ENCODE measurements at regions not wholly inside any gene's neighbourhood (a gene's known extent, or its start where the extent isn't known, plus 50 kb on each side); places are given as distances from the start of the nearest gene placed in this dataset.
A peak's percentile ranks its signal among the peaks of the same experiment; 100 is the strongest.

GRCh38 chr10:61031341-61031740 is 87.4 kb upstream of the RHOBTB1 start:
- H3K27ac ChIP-seq = no peak overlapping the region
- 92 to 93% methylated on average over 3 of the region's 3 CpGs for WGBS, 2 donors
- DNase-seq = no peak
- no peaks in the 10 kb centered on the region for H3K27me3 ChIP-seq
- no peak for TF ChIP-seq POLR2A (IDR thresholded peaks at IDR 0.05)
- TF ChIP-seq CTCF (IDR thresholded peaks at IDR 0.05) = no peak
- H3K9me3 ChIP-seq = no peaks in the 10 kb centered on the region
- no peaks in the 10 kb centered on the region for H3K36me3 ChIP-seq (ENCODE audit: low read depth, missing control alignments)
- no peak overlapping the region for H3K4me3 ChIP-seq
- intact Hi-C loops (cut with DNase I; ENCODE audit: low total_unique reads) = no loop called here
- no peaks in the 10 kb centered on the region for H3K4me1 ChIP-seq

DNA sequence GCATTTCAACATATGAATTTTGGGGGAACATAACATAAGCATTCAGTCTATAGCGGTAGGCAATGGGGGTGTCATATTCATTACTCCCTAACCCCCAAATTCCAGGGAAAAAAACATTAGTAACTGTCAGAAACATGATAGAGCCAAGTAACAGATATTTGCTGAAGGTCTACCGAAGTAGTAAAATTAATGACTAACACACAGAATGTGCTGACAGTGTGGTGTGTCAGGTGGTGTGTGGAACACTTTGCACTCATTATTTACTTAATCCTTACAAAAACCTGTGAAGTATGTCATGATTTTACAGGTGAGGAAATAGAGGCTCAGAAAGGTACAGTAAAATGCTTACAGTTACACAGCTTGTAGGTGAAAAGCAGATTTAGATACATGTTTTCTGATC is 85.4 kb upstream of the RHOBTB1 start:
- no peak for DNase-seq
- 86 to 95% methylated on average over 2 of the region's 2 CpGs for WGBS, 2 donors
- Histone ChIP-seq H3K27me3 (no peaks in the 10 kb centered on the region), H3K27ac (no peak overlapping the region), H3K36me3 (ENCODE audit: low read depth, missing control alignments) (no peaks in the 10 kb centered on the region), H3K4me3 (no peak overlapping the region), H3K4me1 (no peaks in the 10 kb centered on the region), H3K9me3 (no peaks in the 10 kb centered on the region)
- intact Hi-C loops (cut with DNase I; ENCODE audit: low total_unique reads) = no loop called here
- TF ChIP-seq CTCF (IDR thresholded peaks at IDR 0.05) = no peak
- no peak for TF ChIP-seq POLR2A (IDR thresholded peaks at IDR 0.05)

GRCh38 chr10:61028861-61029361 is 84.9 kb upstream of the RHOBTB1 start:
- Histone ChIP-seq H3K4me1 (no peaks in the 10 kb centered on the region), H3K36me3 (ENCODE audit: low read depth, missing control alignments) (no peaks in the 10 kb centered on the region), H3K4me3 (no peak overlapping the region), H3K27me3 (no peaks in the 10 kb centered on the region), H3K27ac (no peak overlapping the region), H3K9me3 (no peaks in the 10 kb centered on the region)
- intact Hi-C loops (cut with DNase I; ENCODE audit: low total_unique reads) = no loop called here
- no peak for TF ChIP-seq POLR2A (IDR thresholded peaks at IDR 0.05)
- TF ChIP-seq CTCF (IDR thresholded peaks at IDR 0.05) = no peak
- no peak for DNase-seq
- WGBS, 2 donors = 85 to 88% methylated on average over 5 of the region's 5 CpGs

DNA sequence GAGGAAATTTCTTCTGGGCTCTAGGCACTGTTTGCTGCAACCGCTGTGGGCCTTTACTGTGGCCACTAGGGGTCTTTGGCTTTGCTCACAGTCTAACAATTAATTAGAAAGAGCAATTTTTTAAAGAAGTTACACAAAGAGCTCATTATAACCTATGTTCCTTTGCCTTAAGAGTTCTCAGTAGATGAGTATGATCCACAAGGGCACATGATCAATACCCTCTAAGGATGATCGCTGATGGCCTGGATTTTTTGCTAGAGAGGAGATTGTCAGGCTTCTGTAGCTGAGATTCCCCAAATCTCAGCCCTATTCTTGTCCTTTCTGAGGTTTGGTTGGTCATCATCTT is 80.8 kb upstream of the RHOBTB1 start:
- 40 to 56% methylated on average over 2 of the region's 2 CpGs for WGBS, 2 donors
- no peak overlapping the region for H3K27ac ChIP-seq
- TF ChIP-seq CTCF (IDR thresholded peaks at IDR 0.05) (peak; percentile 20 to 54 (median 27)), POLR2A (IDR thresholded peaks at IDR 0.05) (no peak)
- no peak for DNase-seq
- no peaks in the 10 kb centered on the region for H3K36me3 ChIP-seq (ENCODE audit: low read depth, missing control alignments)
- H3K4me3 ChIP-seq = no peak overlapping the region
- H3K4me1 ChIP-seq = no peaks in the 10 kb centered on the region
- no peaks in the 10 kb centered on the region for H3K9me3 ChIP-seq
- H3K27me3 ChIP-seq = no peaks in the 10 kb centered on the region
- intact Hi-C loops (cut with DNase I; ENCODE audit: low total_unique reads) = no loop called here

GRCh38 chr10:61024151-61024855 is 80.3 kb upstream of the RHOBTB1 start:
- WGBS, 2 donors = 11 to 24% methylated on average over 1 of the region's 1 CpG
- Histone ChIP-seq H3K27me3 (no peaks in the 10 kb centered on the region), H3K36me3 (ENCODE audit: low read depth, missing control alignments) (no peaks in the 10 kb centered on the region), H3K27ac (no peak overlapping the region), H3K9me3 (no peaks in the 10 kb centered on the region), H3K4me1 (no peaks in the 10 kb centered on the region), H3K4me3 (no peak overlapping the region)
- DNase-seq = no peak
- intact Hi-C loops (cut with DNase I; ENCODE audit: low total_unique reads) = no loop called here
- TF ChIP-seq POLR2A (IDR thresholded peaks at IDR 0.05) = no peak
- no peak for TF ChIP-seq CTCF (IDR thresholded peaks at IDR 0.05)

Measured in testis (tissue), 2 donors.